ENCODE measurements at regions not wholly inside any gene's neighbourhood (a gene's known extent, or its start where the extent isn't known, plus 50 kb on each side); places are given as distances from the start of the nearest gene placed in this dataset.

GRCh38 chr12:92556637-92557421, 146.0 kb upstream of the PLEKHG7 start:
- Histone ChIP-seq H2AFZ (ENCODE audit: low read depth, low read length, poor library complexity, severe bottlenecking) (no peak overlapping the region), H3K79me2 (ENCODE audit: insufficient read depth, low read length) (no peaks in the 10 kb centered on the region), H3K4me3 (replicated peaks in 1 of 2; ENCODE audit: low read depth in 1 of 2, low read length in 2 of 2) (no peak overlapping the region), H4K20me1 (ENCODE audit: insufficient read depth) (no peaks in the 10 kb centered on the region), H3K4me1 (ENCODE audit: control insufficient read depth in 1 of 2, insufficient read depth in 2 of 2, low read length in 2 of 2) (peaks cover 0 to 16% of the 10 kb centered on the region in 2 experiments; a peak in 2 of 4 replicates), H3K36me3 (ENCODE audit: control insufficient read depth in 1 of 2, insufficient read depth in 2 of 2, low read length in 2 of 2) (no peaks in the 10 kb centered on the region), H3K9me2 (ENCODE audit: insufficient read depth) (no peaks in the 10 kb centered on the region), H3K27me3 (ENCODE audit: insufficient read depth, low read length) (no peaks in the 10 kb centered on the region), H3K9me3 (ENCODE audit: control insufficient read depth in 1 of 2, insufficient read depth in 1 of 2, low read depth in 1 of 2, low read length in 2 of 2) (no peaks in the 10 kb centered on the region), H3K4me2 (ENCODE audit: low read length) (no peak overlapping the region), H3K27ac (ENCODE audit: low read depth, low read length) (no peak overlapping the region), H3K9ac (ENCODE audit: low read length) (no peak overlapping the region)
- RAD21 ChIA-PET (ENCODE audit: low non-redundant PET in 1 of 2, low total read pairs in 2 of 2, uncharacterized antibody in 2 of 2, unreplicated experiment in 2 of 2): no interaction called here
- no TSS peak for BruUV-seq (replicated peaks)
- intact Hi-C loops (cut with micrococcal nuclease): no loop called here
- ATAC-seq: no peak
- CTCF ChIA-PET: interaction anchor here (0.5 to 0.9 kb wide), 2 partner anchors 14 to 51 kb away, joined by 3 read pairs; no protein-coding TSS in a partner anchor
- POLR2A ChIA-PET: interaction anchor here (0.6 kb wide), 2 partner anchors 13 to 54 kb away, joined by 3 to 4 read pairs; no protein-coding TSS in a partner anchor
- no peak for TF ChIP-seq CTCF (IDR thresholded peaks at IDR 0.05 in 2 of 3, conservative IDR thresholded peaks at IDR 0.05 in 1 of 3; ENCODE audit: borderline replicate concordance in 1 of 3, insufficient read depth in 1 of 3, low read depth in 2 of 3, low read length in 2 of 3)
- TF ChIP-seq RAD21 (IDR thresholded peaks at IDR 0.05; ENCODE audit: low read depth): no peak
- TF ChIP-seq ELF1 (IDR thresholded peaks at IDR 0.05; ENCODE audit: borderline replicate concordance, low read depth): no peak
- TF ChIP-seq REST (IDR thresholded peaks at IDR 0.05; ENCODE audit: low read depth): no peak
- TF ChIP-seq YY1 (IDR thresholded peaks at IDR 0.05; ENCODE audit: extremely low read depth, insufficient replicate concordance, low read depth, low read length): no peak
- no peak for TF ChIP-seq ZNF274 (IDR thresholded peaks at IDR 0.05; ENCODE audit: low read depth, low read length)
- no peak for TF ChIP-seq MAX (IDR thresholded peaks at IDR 0.05)
- TF ChIP-seq ZBTB33 (IDR thresholded peaks at IDR 0.05; ENCODE audit: extremely low read depth, insufficient replicate concordance, low read length): no peak
- no peak for TF ChIP-seq JUND (IDR thresholded peaks at IDR 0.05)
- TF ChIP-seq POLR2AphosphoS5 (IDR thresholded peaks at IDR 0.05; ENCODE audit: low read depth, low read length): no peak
- TF ChIP-seq CEBPB (IDR thresholded peaks at IDR 0.05; ENCODE audit: low read depth): no peak
- no peak for TF ChIP-seq EGR1 (IDR thresholded peaks at IDR 0.05; ENCODE audit: low read depth)
- TF ChIP-seq POLR2A (IDR thresholded peaks at IDR 0.05; ENCODE audit: borderline replicate concordance, extremely low read depth, insufficient read depth, insufficient read length): no peak
- no peak for TF ChIP-seq FOSL1 (IDR thresholded peaks at IDR 0.05; ENCODE audit: low read depth)
- TF ChIP-seq SRF (IDR thresholded peaks at IDR 0.05; ENCODE audit: low read depth): no peak
- TF ChIP-seq ATF3 (IDR thresholded peaks at IDR 0.05): no peak
- DNase-seq (ENCODE audit: low read depth, low spot score): no peak

Measured in HCT116 (cell line).